OCI-LY7 (cell line): ENCODE measurements at regions not wholly inside any gene's neighbourhood (a gene's known extent, or its start where the extent isn't known, plus 50 kb on each side); places are given as distances from the start of the nearest gene placed in this dataset.
A peak's percentile ranks its signal among the peaks of the same experiment; 100 is the strongest.

Source experiments
- BruUV-seq: library from RNA; stranded (reverse); fragments of 400-500 nt; replicated peaks from 2 replicates; lab custom pipeline; 2021; lab: Mats Ljungman, UMichigan
- CTCF ChIA-PET: fragments of 300-600 bp; sonication (Branson Sonifier 250); formaldehyde crosslinking; loops from one replicate; lab custom pipeline; 2022; ENCODE audit warnings: antibody characterized with exemption; ENCODE audit not compliant: unreplicated experiment; lab: Charles Lee
- POLR2A ChIA-PET: fragments of 300-600 bp; sonication (Branson Sonifier 250); formaldehyde crosslinking; loops from one replicate; lab custom pipeline; 2022; ENCODE audit warnings: antibody characterized with exemption; lab: Charles Lee
- DNase-seq: peaks from one replicate; pipeline ENCODE4 v3.0.0-alpha.2; 2015; ENCODE audit warnings: low spot score
- H2AFZ ChIP-seq: fragments of 200-600 bp; sonication (generic), shearing (Covaris generic); 2 replicates; pipeline ENCODE4 v1.6.1; 2014; ENCODE audit warnings: mild to moderate bottlenecking, antibody characterized with exemption, low read length, moderate library complexity
- H3K27ac ChIP-seq: fragments of 200-600 bp; sonication (generic); 2 replicates; pipeline ENCODE4 v1.5.1; 2014; ENCODE audit warnings: mixed run types, low read depth, mild to moderate bottlenecking, moderate library complexity, low read length, inconsistent platforms; ENCODE audit not compliant: poor library complexity, severe bottlenecking
- H3K36me3 ChIP-seq: fragments of 200-600 bp; sonication (generic); 2 replicates; pipeline ENCODE4 v1.6.1; 2014; ENCODE audit warnings: mild to moderate bottlenecking, antibody characterized with exemption, low read length, moderate library complexity, mixed read lengths; ENCODE audit not compliant: insufficient read depth
- H3K4me1 ChIP-seq: fragments of 200-600 bp; sonication (generic); 2 replicates; pipeline ENCODE4 v1.5.1; 2014; ENCODE audit warnings: mild to moderate bottlenecking, low read length; ENCODE audit not compliant: insufficient read depth, poor library complexity, severe bottlenecking
- H3K4me2 ChIP-seq: fragments of 200-600 bp; sonication (generic); 2 replicates; pipeline ENCODE4 v1.6.1; 2014; ENCODE audit warnings: mild to moderate bottlenecking, low read length
- H3K4me3 ChIP-seq: fragments of 200-600 bp; sonication (generic); 2 replicates; pipeline ENCODE4 v1.5.1; 2014; ENCODE audit warnings: mild to moderate bottlenecking, low read depth, low read length; ENCODE audit not compliant: poor library complexity, severe bottlenecking
- H3K79me2 ChIP-seq: fragments of 200-600 bp; sonication (generic); 2 replicates; pipeline ENCODE4 v1.6.1; 2016; ENCODE audit warnings: low read depth, mild to moderate bottlenecking, low read length, moderate library complexity, mixed read lengths; ENCODE audit not compliant: insufficient read depth
- H3K9me2 ChIP-seq: fragments of 200-600 bp; sonication (generic); 2 replicates; pipeline ENCODE4 v1.6.1; 2016; ENCODE audit warnings: mild to moderate bottlenecking, low read length, mixed read lengths; ENCODE audit not compliant: insufficient read depth
- H3K9me3 ChIP-seq: fragments of 200-600 bp; sonication (generic); 2 replicates; pipeline ENCODE4 v1.6.1; 2014; ENCODE audit warnings: mild to moderate bottlenecking, mixed run types, low read length, mixed read lengths
- H4K20me1 ChIP-seq: fragments of 200-600 bp; sonication (generic); 2 replicates; pipeline ENCODE4 v1.6.1; 2014; ENCODE audit warnings: mild to moderate bottlenecking, antibody characterized with exemption, low read length, moderate library complexity, mixed read lengths; ENCODE audit not compliant: insufficient read depth
- CTCF ChIP-seq: fragments of 200-600 bp; sonication (generic); conservative IDR thresholded peaks from 2 replicates; pipeline ENCODE4 v1.5.1; 2014; ENCODE audit warnings: mild to moderate bottlenecking, antibody characterized with exemption, low read length, moderate library complexity, mixed read lengths
- EZH2phosphoT487 ChIP-seq: fragments of 200-600 bp; sonication (generic); IDR thresholded peaks from 2 replicates; pipeline ENCODE4 v1.6.1; 2018; ENCODE audit warnings: low read depth, borderline replicate concordance, mild to moderate bottlenecking, mixed run types, antibody characterized with exemption, low read length, moderate library complexity, mixed read lengths
- intact Hi-C: fragments of 100-400 bp; cut with micrococcal nuclease; formaldehyde crosslinking; loops from one replicate; pipeline ENCODE4 v1.10.0; 2022; ENCODE audit not compliant: unreplicated experiment

- Histone ChIP-seq H3K4me1 (peaks cover 79% of the 10 kb centered on the region), H3K9me2 (no peaks in the 10 kb centered on the region), H3K4me3 (peak overlapping the region; percentile 56), H3K9me3 (no peaks in the 10 kb centered on the region), H3K4me2 (peak overlapping the region; percentile 76), H3K36me3 (no peaks in the 10 kb centered on the region), H4K20me1 (no peaks in the 10 kb centered on the region), H3K27ac (peak overlapping the region; percentile 98), H3K79me2 (no peaks in the 10 kb centered on the region), H2AFZ (peak overlapping the region; percentile 96; the same call in 1 of the 2 replicates)
- CTCF ChIA-PET = no interaction called here
- intact Hi-C loops = loop anchor here (5.0 to 10.0 kb wide), 3 partner anchors 324 to 1429 kb away; partner anchors contain the start of genes DNAJC10 and UBE2E3
- DNase-seq = peak; percentile 58
- BruUV-seq = no TSS peak
- POLR2A ChIA-PET = interaction anchor here (0.7 to 12.6 kb wide), 6 partner anchors 17 to 386 kb away, joined by 3 to 261 read pairs (median 40); partner anchors contain the start of gene ITGA4
- no peak for TF ChIP-seq CTCF
- TF ChIP-seq EZH2phosphoT487 = no peak
These were observed 150.4 kb upstream of the ITGA4 start for GRCh38 chr2:181306785-181307184.

- H3K79me2 ChIP-seq = no peaks in the 10 kb centered on the region
- no peaks in the 10 kb centered on the region for H3K9me3 ChIP-seq
- no peaks in the 10 kb centered on the region for H4K20me1 ChIP-seq
- intact Hi-C loops = loop anchor here (5.0 to 10.0 kb wide), 3 partner anchors 325 to 1430 kb away; partner anchors contain the start of genes DNAJC10 and UBE2E3
- peak; percentile 42 for DNase-seq
- peak overlapping the region; percentile 96; the same call in 1 of the 2 replicates for H2AFZ ChIP-seq
- peak overlapping the region; percentile 76 for H3K4me2 ChIP-seq
- H3K9me2 ChIP-seq = no peaks in the 10 kb centered on the region
- peaks cover 85% of the 10 kb centered on the region for H3K4me1 ChIP-seq
- ChIA-PET POLR2A (interaction anchor here (0.6 to 12.6 kb wide), 11 partner anchors 8 to 585 kb away, joined by 3 to 261 read pairs (median 6); partner anchors contain the start of gene ITGA4), CTCF (interaction anchor here (1.2 kb wide), 1 partner anchor 150 kb away, joined by 5 read pairs; the partner anchor contains the start of gene ITGA4)
- TF ChIP-seq EZH2phosphoT487 (no peak), CTCF (no peak)
- BruUV-seq = no TSS peak
- H3K27ac ChIP-seq = peak overlapping the region; percentile 98
- H3K4me3 ChIP-seq = peak overlapping the region; percentile 56
- H3K36me3 ChIP-seq = no peaks in the 10 kb centered on the region
These were observed 149.8 kb upstream of the ITGA4 start for GRCh38 chr2:181307203-181307991.
